OCI-LY1 (cell line): ENCODE measurements at regions not wholly inside any gene's neighbourhood (a gene's known extent, or its start where the extent isn't known, plus 50 kb on each side); places are given as distances from the start of the nearest gene placed in this dataset.

Source experiments
- EZH2 ChIP-seq: fragments of 200-600 bp; sonication (generic), shearing (Covaris generic); IDR thresholded peaks from 2 replicates; pipeline ENCODE4 v1.8.0; 2017; ENCODE audit warnings: borderline replicate concordance, mixed run types, mild to moderate bottlenecking, antibody characterized with exemption, low read length, moderate library complexity, mixed read lengths
- TF ChIP-seq, protein P1 (sequence below): fragments of 200-600 bp; sonication (generic), shearing (Covaris generic); IDR thresholded peaks from 2 replicates; pipeline ENCODE4 v1.5.1; 2017; ENCODE audit warnings: mild to moderate bottlenecking, antibody characterized with exemption, low read length, moderate library complexity, mixed read lengths

DNA sequence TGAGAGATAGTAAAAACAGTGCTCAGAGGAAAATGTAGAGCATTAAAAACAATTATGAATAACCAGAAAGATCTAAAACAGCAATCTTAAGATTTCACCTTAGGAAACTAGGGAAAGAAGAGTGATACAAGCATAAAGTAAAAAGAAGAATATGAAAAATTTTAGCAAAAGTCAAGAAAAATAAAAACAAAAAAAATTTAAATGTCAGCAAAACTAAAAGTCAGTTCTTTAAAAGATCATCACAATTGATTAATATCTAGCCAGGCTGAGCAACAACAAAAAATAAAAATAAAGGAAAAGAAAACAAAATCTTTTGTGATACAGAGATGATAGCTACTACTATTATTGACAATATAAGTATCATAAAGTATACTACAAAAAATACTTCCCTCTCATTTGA lies 1088.1 kb upstream of the EDIL3 start:
- TF ChIP-seq, protein P1, sequence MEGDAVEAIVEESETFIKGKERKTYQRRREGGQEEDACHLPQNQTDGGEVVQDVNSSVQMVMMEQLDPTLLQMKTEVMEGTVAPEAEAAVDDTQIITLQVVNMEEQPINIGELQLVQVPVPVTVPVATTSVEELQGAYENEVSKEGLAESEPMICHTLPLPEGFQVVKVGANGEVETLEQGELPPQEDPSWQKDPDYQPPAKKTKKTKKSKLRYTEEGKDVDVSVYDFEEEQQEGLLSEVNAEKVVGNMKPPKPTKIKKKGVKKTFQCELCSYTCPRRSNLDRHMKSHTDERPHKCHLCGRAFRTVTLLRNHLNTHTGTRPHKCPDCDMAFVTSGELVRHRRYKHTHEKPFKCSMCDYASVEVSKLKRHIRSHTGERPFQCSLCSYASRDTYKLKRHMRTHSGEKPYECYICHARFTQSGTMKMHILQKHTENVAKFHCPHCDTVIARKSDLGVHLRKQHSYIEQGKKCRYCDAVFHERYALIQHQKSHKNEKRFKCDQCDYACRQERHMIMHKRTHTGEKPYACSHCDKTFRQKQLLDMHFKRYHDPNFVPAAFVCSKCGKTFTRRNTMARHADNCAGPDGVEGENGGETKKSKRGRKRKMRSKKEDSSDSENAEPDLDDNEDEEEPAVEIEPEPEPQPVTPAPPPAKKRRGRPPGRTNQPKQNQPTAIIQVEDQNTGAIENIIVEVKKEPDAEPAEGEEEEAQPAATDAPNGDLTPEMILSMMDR = no peak
- TF ChIP-seq EZH2 = no peak
